Endothelial cell of umbilical vein (primary cell): ENCODE measurements at regions not wholly inside any gene's neighbourhood (a gene's known extent, or its start where the extent isn't known, plus 50 kb on each side); places are given as distances from the start of the nearest gene placed in this dataset.

Experiments
- BruUV-seq: library from RNA; stranded (reverse); fragments of 400-500 nt; replicated peaks from 2 replicates; lab custom pipeline; 2021; lab: Mats Ljungman, UMichigan
- CTCF ChIA-PET: fragments of 300-600, 350-600 bp; sonication (Branson Sonifier 250); formaldehyde crosslinking; loops from one replicate; lab custom pipeline; 2021; ENCODE audit warnings: antibody characterized with exemption, inconsistent platforms; lab: Charles Lee
- POLR2A ChIA-PET: fragments of 300-600, 350-600 bp; sonication (Branson Sonifier 250); formaldehyde crosslinking; loops from one replicate; lab custom pipeline; 2021; ENCODE audit warnings: antibody characterized with exemption, inconsistent platforms; lab: Charles Lee
- DNase-seq: peaks from one replicate; pipeline ENCODE4 v3.0.0-alpha.2; 2011; ENCODE audit warnings: low read depth, low spot score
- FAIRE-seq: peaks from 2 replicates; lab custom pipeline; 2011; peaks lifted over from hg19 to GRCh38; lab: Jason Lieb, UNC
- H2AFZ ChIP-seq: 2 replicates; pipeline ENCODE4 v1.6.0; 2012; ENCODE audit warnings: low read depth, low read length, control low read depth, inconsistent platforms
- H3K27ac ChIP-seq: 2 replicates; pipeline ENCODE4 v1.5.1; 2011; ENCODE audit warnings: low read depth, mild to moderate bottlenecking, control low read depth, low read length, moderate library complexity; ENCODE audit not compliant: insufficient read depth
- H3K27me3 ChIP-seq, 2 experiments: 2 replicates each; pipeline versions ENCODE4 v1.6.0 to v1.6.1; 2011; ENCODE audit warnings: low read length in 2 of 2, mixed read lengths in 1 of 2; ENCODE audit not compliant: control insufficient read depth in 2 of 2, insufficient read depth in 2 of 2
- H3K36me3 ChIP-seq, 2 experiments: 2 replicates in 1 of 2; 3 replicates in 1 of 2; pipeline ENCODE4 v1.5.1; 2011; ENCODE audit warnings: low read length in 2 of 2, mild to moderate bottlenecking in 1 of 2, moderate library complexity in 1 of 2; ENCODE audit not compliant: control insufficient read depth in 2 of 2, insufficient read depth in 2 of 2; ENCODE audit errors: extremely low read depth in 1 of 2
- H3K4me1 ChIP-seq: 3 replicates; pipeline ENCODE4 v1.5.1; 2011; ENCODE audit warnings: mild to moderate bottlenecking, low read length; ENCODE audit not compliant: control insufficient read depth, insufficient read depth; ENCODE audit errors: extremely low read depth
- H3K4me2 ChIP-seq: 2 replicates; pipeline ENCODE4 v1.6.1; 2011; ENCODE audit warnings: low read length, control low read depth, mixed read lengths; ENCODE audit not compliant: insufficient read depth
- H3K4me3 ChIP-seq, 3 experiments: fragments of 200-600 bp in 1 of 3; sonication (generic), shearing (Covaris generic) in 1 of 3; replicated peaks in 1 of 3; 2 replicates each; pipeline ENCODE4 v1.5.1; 2011 to 2016; ENCODE audit warnings: control low read depth in 3 of 3, low read length in 3 of 3, mild to moderate bottlenecking in 2 of 3, inconsistent platforms in 1 of 3, low read depth in 1 of 3, moderate library complexity in 1 of 3; ENCODE audit not compliant: insufficient read depth in 1 of 3
- H3K79me2 ChIP-seq: 2 replicates; pipeline ENCODE4 v1.6.0; 2012; ENCODE audit warnings: low read length, inconsistent platforms; ENCODE audit not compliant: control insufficient read depth, insufficient read depth
- H3K9ac ChIP-seq: replicated peaks from 2 replicates; pipeline ENCODE3; 2011; ENCODE audit warnings: low read length, control low read depth; ENCODE audit not compliant: insufficient read depth; ENCODE audit errors: extremely low read depth
- H3K9me1 ChIP-seq: replicated peaks from 3 replicates; pipeline ENCODE4 v1.6.0; 2011; ENCODE audit warnings: mild to moderate bottlenecking, low read length; ENCODE audit not compliant: control insufficient read depth, insufficient read depth; ENCODE audit errors: extremely low read depth
- H3K9me3 ChIP-seq: replicated peaks from 2 replicates; pipeline ENCODE4 v1.5.1; 2012; ENCODE audit warnings: low read length, inconsistent platforms; ENCODE audit not compliant: control insufficient read depth, insufficient read depth
- H4K20me1 ChIP-seq: replicated peaks from 2 replicates; pipeline ENCODE3; 2011; ENCODE audit warnings: mild to moderate bottlenecking, low read length; ENCODE audit not compliant: control insufficient read depth, insufficient read depth; ENCODE audit errors: extremely low read depth
- CTCF ChIP-seq, 2 donors: IDR thresholded peaks; 1 replicate in 1 of 2; 2 replicates in 1 of 2; pipeline ENCODE4 v1.5.1; 2011; ENCODE audit warnings: low read length in 2 of 2, mild to moderate bottlenecking in 2 of 2, moderate library complexity in 2 of 2, control low read depth in 1 of 2, inconsistent platforms in 1 of 2, low read depth in 1 of 2; ENCODE audit not compliant: insufficient read depth in 1 of 2; ENCODE audit errors: extremely low read depth in 1 of 2
- EZH2 ChIP-seq: IDR thresholded peaks from 2 replicates; pipeline ENCODE4 v1.6.1; 2012; ENCODE audit warnings: borderline replicate concordance, low read depth, mild to moderate bottlenecking, moderate library complexity, low read length, inconsistent platforms; ENCODE audit not compliant: severe bottlenecking
- FOS ChIP-seq: IDR thresholded peaks from 2 replicates; pipeline ENCODE4 v1.6.1; 2011; ENCODE audit warnings: mild to moderate bottlenecking, low read length, moderate library complexity, borderline replicate concordance; ENCODE audit not compliant: insufficient read depth
- GATA2 ChIP-seq: IDR thresholded peaks from 2 replicates; pipeline ENCODE4 v1.7.0; 2011; ENCODE audit warnings: low read depth, mild to moderate bottlenecking, moderate library complexity, mixed read lengths, low read length; ENCODE audit not compliant: insufficient read length, insufficient read depth
- JUN ChIP-seq: IDR thresholded peaks from 2 replicates; pipeline ENCODE4 v1.6.1; 2011; ENCODE audit warnings: borderline replicate concordance, low read depth; ENCODE audit not compliant: insufficient read length, insufficient read depth
- MYC ChIP-seq: IDR thresholded peaks from one replicate; pipeline ENCODE4 v1.6.1; 2011; ENCODE audit warnings: mild to moderate bottlenecking, low read depth, low read length
- POLR2A ChIP-seq: IDR thresholded peaks from 2 replicates; pipeline ENCODE4 v1.6.1; 2012; ENCODE audit warnings: low read depth, mild to moderate bottlenecking, control low read depth, low read length
- POLR2AphosphoS5 ChIP-seq: IDR thresholded peaks from 2 replicates; pipeline ENCODE4 v1.6.1; 2012; ENCODE audit warnings: low read depth, mild to moderate bottlenecking, control low read depth, low read length, moderate library complexity; ENCODE audit not compliant: insufficient read depth
- dilution Hi-C: fragments of 300-500 bp; cut with MboI; formaldehyde crosslinking; loops from one replicate; pipeline ENCODE4 v1.15.0; 2019; ENCODE audit warnings: low sequenced_read_pairs; ENCODE audit not compliant: extremely low pct_ligation_motif_present
- intact Hi-C: fragments of 100-400 bp; cut with micrococcal nuclease; formaldehyde crosslinking; loops from one replicate; pipeline ENCODE4 v1.10.0; 2022
- TF ChIP-seq, protein P1 (sequence below): IDR thresholded peaks from 2 replicates; pipeline ENCODE4 v1.6.1; 2011; ENCODE audit not compliant: insufficient read depth, insufficient read length

DNA sequence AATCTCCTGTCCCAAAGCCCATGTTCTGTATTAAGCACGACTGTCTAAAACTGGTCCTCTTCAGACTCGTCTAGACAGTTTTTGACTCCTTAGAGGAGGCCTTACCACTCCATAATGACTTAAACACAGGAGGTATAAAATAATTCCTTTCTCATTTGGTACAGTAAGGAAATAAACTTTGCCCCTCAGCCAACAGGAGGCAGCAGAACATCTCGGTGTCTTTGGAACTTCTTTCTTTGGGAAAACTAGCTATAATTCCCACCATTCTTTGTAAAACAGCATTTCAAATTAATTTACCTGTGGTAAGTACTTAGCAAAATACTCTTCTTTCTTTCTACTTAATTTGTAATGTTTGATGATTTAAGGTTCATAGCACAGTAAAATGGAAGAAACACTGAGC lies 292.7 kb upstream of the G2E3 start:
- H3K36me3 ChIP-seq: no peaks in the 10 kb centered on the region
- FAIRE-seq (no peak), DNase-seq (no peak)
- H2AFZ ChIP-seq: no peak overlapping the region
- H3K79me2 ChIP-seq: no peaks in the 10 kb centered on the region
- TF ChIP-seq CTCF (IDR thresholded peaks at IDR 0.05; ENCODE audit: extremely low read depth in 1 of 2, insufficient read depth in 1 of 2, low read depth in 1 of 2, low read length in 2 of 2) (no peak), MYC (no peak), FOS (no peak), EZH2 (no peak), GATA2 (no peak), POLR2AphosphoS5 (no peak), POLR2A (no peak), JUN (no peak)
- TF ChIP-seq, protein P1, sequence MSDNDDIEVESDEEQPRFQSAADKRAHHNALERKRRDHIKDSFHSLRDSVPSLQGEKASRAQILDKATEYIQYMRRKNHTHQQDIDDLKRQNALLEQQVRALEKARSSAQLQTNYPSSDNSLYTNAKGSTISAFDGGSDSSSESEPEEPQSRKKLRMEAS: no peak
- H3K9me1 ChIP-seq: no peaks in the 10 kb centered on the region
- peaks cover 12% of the 10 kb centered on the region for H3K4me1 ChIP-seq
- H3K27me3 ChIP-seq: peaks cover 0 to 3% of the 10 kb centered on the region in 2 experiments
- ChIA-PET POLR2A (no interaction called here), CTCF (interaction anchor here (6.4 kb wide), 1 partner anchor 18 kb away, joined by 40 read pairs; no protein-coding TSS in a partner anchor)
- intact Hi-C loops (no loop called here), dilution Hi-C loops (no loop called here)
- no peaks in the 10 kb centered on the region for H3K9me3 ChIP-seq
- H4K20me1 ChIP-seq: no peaks in the 10 kb centered on the region
- no peak overlapping the region for H3K4me2 ChIP-seq
- no peak overlapping the region for H3K27ac ChIP-seq
- H3K9ac ChIP-seq: no peak overlapping the region
- no TSS peak for BruUV-seq
- no peak overlapping the region for H3K4me3 ChIP-seq
